GM12878 (cell line): ENCODE measurements at regions not wholly inside any gene's neighbourhood (a gene's known extent, or its start where the extent isn't known, plus 50 kb on each side); places are given as distances from the start of the nearest gene placed in this dataset.

ENCODE experiments used
- BACH1 ChIP-seq: fragments of 450-650 bp; IDR thresholded peaks from 2 replicates; pipeline ENCODE4 v1.6.1; 2017; ENCODE audit warnings: mild to moderate bottlenecking, borderline replicate concordance
- BRCA1 ChIP-seq: IDR thresholded peaks from 2 replicates; pipeline ENCODE4 v1.6.1; 2011; ENCODE audit warnings: low read depth, low read length, improper control_type of control experiment
- CBFB ChIP-seq: IDR thresholded peaks from 2 replicates; pipeline ENCODE4 v1.6.1; 2016; ENCODE audit warnings: antibody characterized with exemption, low read depth
- CEBPB ChIP-seq, 2 experiments: fragments of 150-350 bp in 1 of 2; IDR thresholded peaks; 2 replicates each; pipeline ENCODE4 v1.6.1; 2012 to 2014; ENCODE audit warnings: low read depth in 2 of 2, low read length in 2 of 2, borderline replicate concordance in 1 of 2, inconsistent platforms in 1 of 2
- CHD4 ChIP-seq: fragments of 200-600 bp; sonication (generic); IDR thresholded peaks from 2 replicates; pipeline ENCODE4 v1.6.1; 2016; ENCODE audit warnings: mild to moderate bottlenecking
- CREM ChIP-seq: IDR thresholded peaks from 2 replicates; pipeline ENCODE4 v1.6.1; 2014; ENCODE audit warnings: antibody characterized with exemption, low read depth
- EED ChIP-seq: sonication (generic); IDR thresholded peaks from 2 replicates; pipeline ENCODE4 v1.6.1; 2016; ENCODE audit warnings: antibody characterized with exemption, low read depth
- GATAD2B ChIP-seq: fragments of 450-650 bp; conservative IDR thresholded peaks from 2 replicates; pipeline ENCODE4 v1.6.1; 2017; ENCODE audit warnings: low read depth, mild to moderate bottlenecking, moderate library complexity
- HDAC2 ChIP-seq: fragments of 200-600 bp; sonication (generic); IDR thresholded peaks from 2 replicates; pipeline ENCODE4 v1.6.1; 2017
- HDAC6 ChIP-seq: fragments of 200-600 bp; sonication (generic); IDR thresholded peaks from one replicate; pipeline ENCODE4 v1.8.0; 2017; ENCODE audit warnings: antibody characterized with exemption; ENCODE audit not compliant: unreplicated experiment
- IKZF1 ChIP-seq: fragments of 450-650 bp; conservative IDR thresholded peaks from 2 replicates; pipeline ENCODE4 v1.6.1; 2017; ENCODE audit warnings: antibody characterized with exemption, mild to moderate bottlenecking
- IRF3 ChIP-seq: fragments of 450-650 bp; IDR thresholded peaks from 2 replicates; pipeline ENCODE4 v1.6.1; 2014; ENCODE audit warnings: mild to moderate bottlenecking
- MTA2 ChIP-seq: fragments of 450-650 bp; IDR thresholded peaks from 2 replicates; pipeline ENCODE4 v1.6.1; 2016; ENCODE audit warnings: low read depth, mild to moderate bottlenecking, moderate library complexity
- MXI1 ChIP-seq: fragments of 150-350 bp; IDR thresholded peaks from 2 replicates; pipeline ENCODE4 v1.6.1; 2011; ENCODE audit warnings: low read depth, mild to moderate bottlenecking, inconsistent platforms, low read length, improper control_type of control experiment
- MYC ChIP-seq: IDR thresholded peaks from 2 replicates; pipeline ENCODE4 v1.6.1; 2011; ENCODE audit warnings: mild to moderate bottlenecking, low read length, moderate library complexity, inconsistent platforms; ENCODE audit not compliant: insufficient read depth, insufficient replicate concordance, insufficient read length, severe bottlenecking
- NFIC ChIP-seq: IDR thresholded peaks from 2 replicates; pipeline ENCODE4 v1.6.1; 2012; ENCODE audit warnings: low read depth, mild to moderate bottlenecking, inconsistent platforms, low read length, moderate library complexity
- NR2F1 ChIP-seq: fragments of 450-650 bp; conservative IDR thresholded peaks from 2 replicates; pipeline ENCODE4 v1.6.1; 2017; ENCODE audit warnings: mild to moderate bottlenecking
- NRF1 ChIP-seq: conservative IDR thresholded peaks from 2 replicates; pipeline ENCODE4 v1.6.1; 2011; ENCODE audit warnings: mild to moderate bottlenecking, low read depth, low read length, improper control_type of control experiment
- PML ChIP-seq: IDR thresholded peaks from 2 replicates; pipeline ENCODE4 v1.6.1; 2012; ENCODE audit warnings: low read length, inconsistent platforms
- SP1 ChIP-seq: IDR thresholded peaks from one replicate; pipeline ENCODE4 v1.6.1; 2011; ENCODE audit warnings: low read depth, low read length
- SPI1 ChIP-seq: IDR thresholded peaks from 2 replicates; pipeline ENCODE4 v1.6.1; 2011; ENCODE audit warnings: low read depth, mild to moderate bottlenecking, low read length, moderate library complexity, borderline replicate concordance; ENCODE audit not compliant: insufficient read depth
- SRF ChIP-seq, 2 experiments: IDR thresholded peaks; 2 replicates each; pipeline ENCODE4 v1.6.1; 2011; ENCODE audit warnings: low read depth in 2 of 2, low read length in 2 of 2, mild to moderate bottlenecking in 1 of 2, moderate library complexity in 1 of 2
- STAT1 ChIP-seq: fragments of 450-650 bp; conservative IDR thresholded peaks from 2 replicates; pipeline ENCODE4 v1.6.1; 2014; ENCODE audit warnings: antibody characterized with exemption, mild to moderate bottlenecking
- TCF3 ChIP-seq: IDR thresholded peaks from 2 replicates; pipeline ENCODE4 v1.6.1; 2012; ENCODE audit warnings: low read depth, mild to moderate bottlenecking, low read length, borderline replicate concordance; ENCODE audit not compliant: insufficient read depth
- WRNIP1 ChIP-seq: IDR thresholded peaks from 2 replicates; pipeline ENCODE4 v1.6.1; 2011; ENCODE audit warnings: low read depth, low read length, improper control_type of control experiment, borderline replicate concordance
- ZNF217 ChIP-seq: fragments of 450-650 bp; IDR thresholded peaks from 2 replicates; pipeline ENCODE4 v1.6.1; 2017; ENCODE audit warnings: antibody characterized with exemption, mild to moderate bottlenecking
- ZNF687 ChIP-seq: fragments of 450-650 bp; IDR thresholded peaks from 2 replicates; pipeline ENCODE4 v1.6.1; 2017; ENCODE audit warnings: mild to moderate bottlenecking, moderate library complexity
- TF ChIP-seq, protein P1 (sequence below): IDR thresholded peaks from 2 replicates; pipeline ENCODE4 v1.6.1; 2012; ENCODE audit warnings: low read depth, low read length, improper control_type of control experiment

- no peak for TF ChIP-seq MXI1
- TF ChIP-seq HDAC6: peak; percentile 79
- TF ChIP-seq PML: no peak
- no peak for TF ChIP-seq NRF1
- 0 out of 2 replicates have a peak, but pooled peaks have one; percentile 46 for TF ChIP-seq BACH1
- TF ChIP-seq CHD4: no peak
- TF ChIP-seq WRNIP1: no peak
- TF ChIP-seq ZNF687: peak; percentile 77
- peak; percentile 66 for TF ChIP-seq IKZF1
- no peak for TF ChIP-seq BRCA1
- TF ChIP-seq GATAD2B: peak; percentile 71
- no peak for TF ChIP-seq ZNF217
- no peak for TF ChIP-seq SP1
- no peak for TF ChIP-seq IRF3
- TF ChIP-seq HDAC2: no peak
- TF ChIP-seq STAT1: no peak
- TF ChIP-seq CEBPB (IDR thresholded peaks at IDR 0.05; ENCODE audit: borderline replicate concordance in 1 of 2, low read depth in 2 of 2, low read length in 2 of 2): no peak
- TF ChIP-seq TCF3: no peak
- no peak for TF ChIP-seq MYC
- no peak for TF ChIP-seq CBFB
- TF ChIP-seq MTA2: no peak
- TF ChIP-seq, protein P1, sequence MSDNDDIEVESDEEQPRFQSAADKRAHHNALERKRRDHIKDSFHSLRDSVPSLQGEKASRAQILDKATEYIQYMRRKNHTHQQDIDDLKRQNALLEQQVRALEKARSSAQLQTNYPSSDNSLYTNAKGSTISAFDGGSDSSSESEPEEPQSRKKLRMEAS: 0 out of 2 replicates have a peak, but pooled peaks have one; percentile 13
- TF ChIP-seq EED: no peak
- TF ChIP-seq NFIC: no peak
- TF ChIP-seq SPI1: no peak
- TF ChIP-seq NR2F1: 0 out of 2 replicates have a peak, but pooled peaks have one; percentile 55
- no peak; a peak in 1 of 4 replicates for TF ChIP-seq SRF (IDR thresholded peaks at IDR 0.05; ENCODE audit: low read depth in 2 of 2, low read length in 2 of 2)
- no peak for TF ChIP-seq CREM
Observed at GRCh38 chr2:143936848-143937722, 582.8 kb downstream of the ZEB2 start (continued).
